Sigmoid colon (tissue), 4 donors: ENCODE measurements at regions not wholly inside any gene's neighbourhood (a gene's known extent, or its start where the extent isn't known, plus 50 kb on each side); places are given as distances from the start of the nearest gene placed in this dataset.

Source experiments
- CTCF ChIP-seq, 4 experiments: fragments of 450-650 bp in 3 of 4; fragments of 200-600 bp in 1 of 4; IDR thresholded peaks; one replicate each; pipeline ENCODE4 v1.5.1; 2016 to 2019; ENCODE audit warnings: antibody characterized with exemption in 4 of 4, mild to moderate bottlenecking in 3 of 4, moderate library complexity in 2 of 4
- EP300 ChIP-seq, 4 donors: sonication (generic); formaldehyde crosslinking; IDR thresholded peaks; one replicate each; pipeline ENCODE4 v1.6.1; 2017; ENCODE audit warnings: antibody characterized with exemption in 4 of 4
- POLR2A ChIP-seq, 2 donors: fragments of 450-650 bp; IDR thresholded peaks; one replicate each; pipeline ENCODE4 v1.6.1; 2016; ENCODE audit warnings: antibody characterized with exemption in 2 of 2, mild to moderate bottlenecking in 2 of 2, moderate library complexity in 2 of 2
- POLR2AphosphoS5 ChIP-seq, 4 donors: sonication (generic); formaldehyde crosslinking; IDR thresholded peaks; one replicate each; pipeline ENCODE4 v1.6.1; 2017; ENCODE audit warnings: antibody characterized with exemption in 4 of 4

- TF ChIP-seq POLR2AphosphoS5 (IDR thresholded peaks at IDR 0.05) (no peak), CTCF (IDR thresholded peaks at IDR 0.05) (no peak), POLR2A (IDR thresholded peaks at IDR 0.05) (no peak), EP300 (IDR thresholded peaks at IDR 0.05) (no peak)
Observed at GRCh38 chr6:25168637-25169036, 110.5 kb upstream of the CARMIL1 start.
